Keratinocyte (primary cell): ENCODE measurements at regions not wholly inside any gene's neighbourhood (a gene's known extent, or its start where the extent isn't known, plus 50 kb on each side); places are given as distances from the start of the nearest gene placed in this dataset.

Experiments used
- CTCF ChIP-seq, 3 experiments: IDR thresholded peaks in 1 of 3; conservative IDR thresholded peaks in 1 of 3; optimal IDR thresholded peaks in 1 of 3; 2 replicates in 2 of 3; 3 replicates in 1 of 3; pipeline versions ENCODE3 to v1.5.1; 2011; ENCODE audit warnings: low read length in 3 of 3, mild to moderate bottlenecking in 3 of 3, moderate library complexity in 2 of 3, control low read depth in 1 of 3, inconsistent platforms in 1 of 3; ENCODE audit not compliant: insufficient read depth in 2 of 3; ENCODE audit errors: extremely low read depth in 1 of 3
- EZH2 ChIP-seq: IDR thresholded peaks from one replicate; pipeline ENCODE4 v1.6.1; 2012; ENCODE audit warnings: inconsistent platforms, mild to moderate bottlenecking, low read length, moderate library complexity

GRCh38 chr3:101069901-101070798, 76.9 kb upstream of the ABI3BP start:
- peak; percentile 57 to 86 (median 83) for TF ChIP-seq CTCF (optimal IDR thresholded peaks at IDR 0.05 in 1 of 3, IDR thresholded peaks at IDR 0.05 in 1 of 3, conservative IDR thresholded peaks at IDR 0.05 in 1 of 3; ENCODE audit: extremely low read depth in 1 of 3, insufficient read depth in 2 of 3, low read length in 3 of 3)
- no peak for TF ChIP-seq EZH2
